CD4-positive, CD25-positive, alpha-beta regulatory T cell (primary cell): ENCODE measurements at regions not wholly inside any gene's neighbourhood (a gene's known extent, or its start where the extent isn't known, plus 50 kb on each side); places are given as distances from the start of the nearest gene placed in this dataset.

Experiments used
- ATAC-seq, 2 donors: fragments of 150-1000 bp; cut with Tn5 transposase; one replicate each; pipeline ENCODE4 v1.10.0; 2021; ENCODE audit warnings: low read depth in 2 of 2, moderate number of reproducible peaks in 2 of 2, moderate library complexity in 1 of 2
- DNase-seq, 3 donors: peaks; one replicate each; pipeline versions ENCODE4 v3.0.0 to v3.0.0-alpha.2; 2012 to 2022; ENCODE audit warnings: mixed read lengths in 1 of 3
- H3K27ac ChIP-seq: one replicate; pipeline ENCODE4 v1.7.0; 2013; ENCODE audit warnings: mild to moderate bottlenecking, low read length; ENCODE audit not compliant: insufficient read depth, poor library complexity, severe bottlenecking
- H3K27me3 ChIP-seq: one replicate; pipeline ENCODE4 v1.7.0; 2013; ENCODE audit warnings: low read length; ENCODE audit not compliant: control insufficient read depth, insufficient read depth
- H3K36me3 ChIP-seq: one replicate; pipeline ENCODE4 v1.7.0; 2013; ENCODE audit warnings: mild to moderate bottlenecking, low read length, moderate library complexity; ENCODE audit not compliant: control insufficient read depth, insufficient read depth
- H3K4me1 ChIP-seq: 2 replicates; pipeline ENCODE4 v1.7.0; 2013; ENCODE audit warnings: mild to moderate bottlenecking, low read length; ENCODE audit not compliant: insufficient read depth, control insufficient read depth, poor library complexity, severe bottlenecking
- H3K4me3 ChIP-seq: one replicate; pipeline ENCODE4 v1.7.0; 2013; ENCODE audit warnings: low read depth, mild to moderate bottlenecking, low read length, moderate library complexity
- H3K9me3 ChIP-seq, 2 experiments: 1 replicate in 1 of 2; 2 replicates in 1 of 2; pipeline ENCODE4 v1.7.0; 2013; ENCODE audit warnings: low read length in 2 of 2, mild to moderate bottlenecking in 1 of 2, moderate library complexity in 1 of 2; ENCODE audit not compliant: control insufficient read depth in 2 of 2
- H3K27ac Mint-ChIP-seq, 3 donors: one replicate each; pipeline ENCODE4 v1.8.0; 2020 to 2022; ENCODE audit warnings: mild to moderate bottlenecking in 3 of 3, mixed read lengths in 3 of 3, moderate library complexity in 2 of 3
- H3K27me3 Mint-ChIP-seq: one replicate; pipeline ENCODE4 v1.8.0; 2022; ENCODE audit warnings: mild to moderate bottlenecking, mixed read lengths
- H3K36me3 Mint-ChIP-seq: one replicate; pipeline ENCODE4 v1.8.0; 2020; ENCODE audit warnings: mixed read lengths
- H3K4me1 Mint-ChIP-seq, 4 donors: one replicate each; pipeline ENCODE4 v1.8.0; 2020 to 2022; ENCODE audit warnings: mixed read lengths in 4 of 4, mild to moderate bottlenecking in 1 of 4
- H3K4me3 Mint-ChIP-seq, 4 donors: one replicate each; pipeline ENCODE4 v1.8.0; 2020 to 2022; ENCODE audit warnings: mild to moderate bottlenecking in 4 of 4, mixed read lengths in 4 of 4, moderate library complexity in 3 of 4
- H3K9me3 Mint-ChIP-seq, 7 donors: one replicate each; pipeline ENCODE4 v1.8.0; 2020 to 2022; ENCODE audit warnings: mixed read lengths in 7 of 7, mild to moderate bottlenecking in 3 of 7, moderate library complexity in 2 of 7

GRCh38 chr13:39274739-39275325 is 236.6 kb downstream of the NHLRC3 start:
- no peak for ATAC-seq
- Mint-ChIP-seq H3K36me3 (no peaks in the 10 kb centered on the region), H3K4me1 (no peaks in the 10 kb centered on the region), H3K27ac (no peak overlapping the region), H3K9me3 (peaks cover 0 to 2% (median 0%) of the 10 kb centered on the region in 7 donors), H3K4me3 (no peak overlapping the region), H3K27me3 (peaks cover 16% of the 10 kb centered on the region)
- no peak overlapping the region for H3K4me3 ChIP-seq
- H3K27ac ChIP-seq, result no peak overlapping the region
- no peaks in the 10 kb centered on the region for H3K36me3 ChIP-seq
- no peaks in the 10 kb centered on the region for H3K4me1 ChIP-seq
- H3K9me3 ChIP-seq, result peaks cover 0 to 2% of the 10 kb centered on the region in 2 experiments
- no peak for DNase-seq
- peaks cover 6% of the 10 kb centered on the region for H3K27me3 ChIP-seq

- Histone ChIP-seq H3K27me3 (peaks cover 8% of the 10 kb centered on the region), H3K27ac (no peak overlapping the region), H3K4me3 (no peak overlapping the region), H3K4me1 (no peaks in the 10 kb centered on the region), H3K9me3 (peaks cover 0 to 2% of the 10 kb centered on the region in 2 experiments), H3K36me3 (no peaks in the 10 kb centered on the region)
- Mint-ChIP-seq H3K36me3 (no peaks in the 10 kb centered on the region), H3K4me1 (no peaks in the 10 kb centered on the region), H3K27ac (no peak overlapping the region), H3K4me3 (no peak overlapping the region), H3K9me3 (peaks cover 0 to 3% (median 1%) of the 10 kb centered on the region in 7 donors), H3K27me3 (peaks cover 14% of the 10 kb centered on the region)
- DNase-seq, result no peak
- no peak for ATAC-seq
These were observed 240.8 kb downstream of the NHLRC3 start for GRCh38 chr13:39279077-39279476.

- no peaks in the 10 kb centered on the region for H3K4me1 ChIP-seq
- Mint-ChIP-seq H3K4me3 (no peak overlapping the region), H3K9me3 (peaks cover 0 to 5% (median 2%) of the 10 kb centered on the region in 7 donors), H3K36me3 (no peaks in the 10 kb centered on the region), H3K27me3 (peaks cover 4% of the 10 kb centered on the region), H3K4me1 (no peaks in the 10 kb centered on the region), H3K27ac (no peak overlapping the region)
- no peak overlapping the region for H3K4me3 ChIP-seq
- H3K36me3 ChIP-seq, result no peaks in the 10 kb centered on the region
- H3K9me3 ChIP-seq, result peaks cover under 1 to 3% of the 10 kb centered on the region in 2 experiments
- no peak overlapping the region for H3K27ac ChIP-seq
- DNase-seq, result no peak
- no peak for ATAC-seq
- H3K27me3 ChIP-seq, result peaks cover 4% of the 10 kb centered on the region
These were observed 243.4 kb downstream of the NHLRC3 start for GRCh38 chr13:39281539-39282150.

- Histone ChIP-seq H3K27ac (no peak overlapping the region), H3K4me3 (no peak overlapping the region), H3K36me3 (no peaks in the 10 kb centered on the region), H3K9me3 (peaks cover 9% of the 10 kb centered on the region in 2 experiments), H3K27me3 (peaks cover 4% of the 10 kb centered on the region), H3K4me1 (no peaks in the 10 kb centered on the region)
- H3K4me3 Mint-ChIP-seq, result no peak overlapping the region
- H3K36me3 Mint-ChIP-seq, result peaks cover 3% of the 10 kb centered on the region
- DNase-seq (no peak), ATAC-seq (no peak)
- H3K4me1 Mint-ChIP-seq, result no peaks in the 10 kb centered on the region
- H3K9me3 Mint-ChIP-seq, result peaks cover 2 to 10% (median 6%) of the 10 kb centered on the region in 7 donors
- peaks cover 4% of the 10 kb centered on the region for H3K27me3 Mint-ChIP-seq
- H3K27ac Mint-ChIP-seq, result no peak overlapping the region
These were observed 244.2 kb downstream of the NHLRC3 start for GRCh38 chr13:39282400-39282972.

- no peak for DNase-seq
- Mint-ChIP-seq H3K9me3 (peaks cover 5 to 12% (median 7%) of the 10 kb centered on the region in 7 donors), H3K4me3 (no peak overlapping the region), H3K27me3 (peaks cover 4% of the 10 kb centered on the region), H3K27ac (no peak overlapping the region), H3K4me1 (no peaks in the 10 kb centered on the region), H3K36me3 (peaks cover 3% of the 10 kb centered on the region)
- H3K4me1 ChIP-seq, result no peaks in the 10 kb centered on the region
- H3K4me3 ChIP-seq, result no peak overlapping the region
- H3K27me3 ChIP-seq, result peaks cover 4% of the 10 kb centered on the region
- H3K36me3 ChIP-seq, result no peaks in the 10 kb centered on the region
- no peak overlapping the region for H3K27ac ChIP-seq
- no peak for ATAC-seq
- peaks cover 13% of the 10 kb centered on the region in 2 experiments for H3K9me3 ChIP-seq
These were observed 244.8 kb downstream of the NHLRC3 start for GRCh38 chr13:39283072-39283471.

- H3K27me3 ChIP-seq, result peaks cover 2% of the 10 kb centered on the region
- peaks cover 3% of the 10 kb centered on the region for H3K36me3 Mint-ChIP-seq
- H3K27me3 Mint-ChIP-seq, result peaks cover 2% of the 10 kb centered on the region
- H3K4me3 ChIP-seq, result no peak overlapping the region
- peak overlapping the region in 1 of 3 donors; percentile 34 for H3K27ac Mint-ChIP-seq
- H3K9me3 Mint-ChIP-seq, result peaks cover 5 to 22% (median 14%) of the 10 kb centered on the region in 7 donors
- peaks cover 13 to 14% of the 10 kb centered on the region in 2 experiments for H3K9me3 ChIP-seq
- ATAC-seq (no peak), DNase-seq (no peak)
- H3K4me1 ChIP-seq, result no peaks in the 10 kb centered on the region
- H3K27ac ChIP-seq, result no peak overlapping the region
- H3K36me3 ChIP-seq, result no peaks in the 10 kb centered on the region
- no peak overlapping the region for H3K4me3 Mint-ChIP-seq
- H3K4me1 Mint-ChIP-seq, result no peaks in the 10 kb centered on the region
These were observed 246.6 kb downstream of the NHLRC3 start for GRCh38 chr13:39284801-39285388.
